Thyroid gland (tissue), 4 donors: ENCODE measurements at regions not wholly inside any gene's neighbourhood (a gene's known extent, or its start where the extent isn't known, plus 50 kb on each side); places are given as distances from the start of the nearest gene placed in this dataset.

Experiments used
- CTCF ChIP-seq, 6 experiments: fragments of 200-600 bp in 3 of 6; fragments of 450-650 bp in 3 of 6; sonication (generic) in 3 of 6; IDR thresholded peaks; one replicate each; pipeline ENCODE4 v1.5.1; 2016 to 2019; ENCODE audit warnings: antibody characterized with exemption in 6 of 6, mild to moderate bottlenecking in 2 of 6, inconsistent platforms in 1 of 6, moderate library complexity in 1 of 6
- POLR2A ChIP-seq, 2 donors: fragments of 450-650 bp; IDR thresholded peaks; one replicate each; pipeline ENCODE4 v1.6.1; 2017; ENCODE audit warnings: antibody characterized with exemption in 2 of 2, mild to moderate bottlenecking in 2 of 2, moderate library complexity in 1 of 2

- TF ChIP-seq CTCF (IDR thresholded peaks at IDR 0.05) (no peak), POLR2A (IDR thresholded peaks at IDR 0.05) (no peak)
Observed at GRCh38 chr7:17485368-17485767, 186.9 kb downstream of the AHR start.
